DND-41 (cell line): ENCODE measurements at regions not wholly inside any gene's neighbourhood (a gene's known extent, or its start where the extent isn't known, plus 50 kb on each side); places are given as distances from the start of the nearest gene placed in this dataset.

Experiments
- EZH2 ChIP-seq: IDR thresholded peaks from 3 replicates; pipeline ENCODE4 v1.6.1; 2012; ENCODE audit warnings: borderline replicate concordance, low read depth, mild to moderate bottlenecking, moderate library complexity, low read length, inconsistent platforms; ENCODE audit not compliant: severe bottlenecking
- TF ChIP-seq, protein P1 (sequence below): IDR thresholded peaks from 2 replicates; pipeline ENCODE4 v1.5.1; 2012; ENCODE audit warnings: borderline replicate concordance, low read length, moderate library complexity, mild to moderate bottlenecking; ENCODE audit not compliant: poor library complexity, severe bottlenecking; ENCODE audit errors: extremely low read depth

DNA sequence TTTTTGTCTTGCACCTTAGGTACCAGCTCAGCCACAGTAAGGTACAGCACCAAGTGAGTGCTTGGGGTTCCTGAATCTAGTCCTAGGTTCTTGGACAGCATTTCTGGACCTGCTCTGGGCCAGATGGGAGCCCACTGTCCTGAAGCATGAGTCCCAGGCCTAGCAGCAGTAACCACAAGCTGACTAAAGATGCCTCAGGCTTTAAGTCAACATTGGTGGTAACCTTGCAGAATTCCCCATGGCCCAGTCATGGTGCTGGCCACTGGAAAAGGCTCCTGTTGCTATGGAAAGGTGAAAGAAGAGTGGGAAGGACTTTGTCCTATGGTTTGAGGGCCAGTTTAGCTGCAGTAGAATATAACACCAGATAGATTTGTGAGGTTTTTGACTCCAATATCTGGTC is 86.9 kb upstream of the CLEC14A start:
- TF ChIP-seq, protein P1, sequence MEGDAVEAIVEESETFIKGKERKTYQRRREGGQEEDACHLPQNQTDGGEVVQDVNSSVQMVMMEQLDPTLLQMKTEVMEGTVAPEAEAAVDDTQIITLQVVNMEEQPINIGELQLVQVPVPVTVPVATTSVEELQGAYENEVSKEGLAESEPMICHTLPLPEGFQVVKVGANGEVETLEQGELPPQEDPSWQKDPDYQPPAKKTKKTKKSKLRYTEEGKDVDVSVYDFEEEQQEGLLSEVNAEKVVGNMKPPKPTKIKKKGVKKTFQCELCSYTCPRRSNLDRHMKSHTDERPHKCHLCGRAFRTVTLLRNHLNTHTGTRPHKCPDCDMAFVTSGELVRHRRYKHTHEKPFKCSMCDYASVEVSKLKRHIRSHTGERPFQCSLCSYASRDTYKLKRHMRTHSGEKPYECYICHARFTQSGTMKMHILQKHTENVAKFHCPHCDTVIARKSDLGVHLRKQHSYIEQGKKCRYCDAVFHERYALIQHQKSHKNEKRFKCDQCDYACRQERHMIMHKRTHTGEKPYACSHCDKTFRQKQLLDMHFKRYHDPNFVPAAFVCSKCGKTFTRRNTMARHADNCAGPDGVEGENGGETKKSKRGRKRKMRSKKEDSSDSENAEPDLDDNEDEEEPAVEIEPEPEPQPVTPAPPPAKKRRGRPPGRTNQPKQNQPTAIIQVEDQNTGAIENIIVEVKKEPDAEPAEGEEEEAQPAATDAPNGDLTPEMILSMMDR = no peak
- no peak for TF ChIP-seq EZH2
